GM21515 (cell line): ENCODE measurements at regions not wholly inside any gene's neighbourhood (a gene's known extent, or its start where the extent isn't known, plus 50 kb on each side); places are given as distances from the start of the nearest gene placed in this dataset.

Experiments used
- ATAC-seq: cut with Tn5 transposase; IDR thresholded peaks from one replicate; pipeline ENCODE4 v1.9.1; 2021; ENCODE audit not compliant: unreplicated experiment

- no peak for ATAC-seq
Measured at GRCh38 chr10:4590807-4591206, 235.2 kb upstream of the AKR1E2 start.

- ATAC-seq, result no peak
Measured at GRCh38 chr10:4588824-4589223, 237.2 kb upstream of the AKR1E2 start.

GRCh38 chr10:4587466-4587865 is 238.5 kb upstream of the AKR1E2 start:
- no peak for ATAC-seq

GRCh38 chr10:4586776-4587175 is 239.2 kb upstream of the AKR1E2 start:
- ATAC-seq, result no peak

- no peak for ATAC-seq
Measured at GRCh38 chr10:4581929-4582328, 244.1 kb upstream of the AKR1E2 start.

- ATAC-seq, result no peak
Measured at GRCh38 chr10:4579844-4580243, 246.2 kb upstream of the AKR1E2 start.

- ATAC-seq, result no peak
Measured at GRCh38 chr10:4576206-4576605, 249.8 kb upstream of the AKR1E2 start.

- no peak for ATAC-seq
Measured at GRCh38 chr10:4569151-4569550, 256.9 kb upstream of the AKR1E2 start.

GRCh38 chr10:4568731-4569130 is 257.3 kb upstream of the AKR1E2 start:
- no peak for ATAC-seq

- no peak for ATAC-seq
Measured at GRCh38 chr10:4568086-4568485, 257.9 kb upstream of the AKR1E2 start.

- no peak for ATAC-seq
Measured at GRCh38 chr10:4567637-4568036, 258.4 kb upstream of the AKR1E2 start.

GRCh38 chr10:4566011-4566410 is 260.0 kb upstream of the AKR1E2 start:
- ATAC-seq, result no peak

GRCh38 chr10:4561296-4561695 is 264.7 kb upstream of the AKR1E2 start:
- no peak for ATAC-seq

- no peak for ATAC-seq
Measured at GRCh38 chr10:4557469-4557868, 268.5 kb upstream of the AKR1E2 start.

- ATAC-seq, result no peak
Measured at GRCh38 chr10:4556527-4556926, 269.5 kb upstream of the AKR1E2 start.

- ATAC-seq, result no peak
Measured at GRCh38 chr10:4555920-4556319, 270.1 kb upstream of the AKR1E2 start.

- ATAC-seq, result no peak
Measured at GRCh38 chr10:4549139-4549653, 276.8 kb upstream of the AKR1E2 start.

GRCh38 chr10:4546931-4547330 is 279.1 kb upstream of the AKR1E2 start:
- ATAC-seq, result no peak

GRCh38 chr10:4546500-4546899 is 279.5 kb upstream of the AKR1E2 start:
- no peak for ATAC-seq

- no peak for ATAC-seq
Measured at GRCh38 chr10:4545062-4545461, 280.9 kb upstream of the AKR1E2 start.

GRCh38 chr10:4543938-4544533 is 282.0 kb upstream of the AKR1E2 start:
- no peak for ATAC-seq

GRCh38 chr10:4541292-4541691 is 284.7 kb upstream of the AKR1E2 start:
- no peak for ATAC-seq

- no peak for ATAC-seq
Measured at GRCh38 chr10:4538016-4538415, 288.0 kb upstream of the AKR1E2 start.
